ENCODE measurements at regions not wholly inside any gene's neighbourhood (a gene's known extent, or its start where the extent isn't known, plus 50 kb on each side); places are given as distances from the start of the nearest gene placed in this dataset.

GRCh38 chr5:6822556-6823343 is 109.5 kb downstream of the TENT4A start:
- Mint-ChIP-seq H3K9me3 (peaks cover 5% of the 10 kb centered on the region), H3K27me3 (peaks cover 41% of the 10 kb centered on the region), H3K4me3 (no peak overlapping the region), H3K4me1 (ENCODE audit: unreplicated experiment) (peaks cover 10% of the 10 kb centered on the region), H3K36me3 (peaks cover 5% of the 10 kb centered on the region), H3K27ac (no peak overlapping the region)
- no peak for DNase-seq (ENCODE audit: extremely low spot score, unreplicated experiment)
- no peak for TF ChIP-seq CTCF (conservative IDR thresholded peaks at IDR 0.05)

DNA sequence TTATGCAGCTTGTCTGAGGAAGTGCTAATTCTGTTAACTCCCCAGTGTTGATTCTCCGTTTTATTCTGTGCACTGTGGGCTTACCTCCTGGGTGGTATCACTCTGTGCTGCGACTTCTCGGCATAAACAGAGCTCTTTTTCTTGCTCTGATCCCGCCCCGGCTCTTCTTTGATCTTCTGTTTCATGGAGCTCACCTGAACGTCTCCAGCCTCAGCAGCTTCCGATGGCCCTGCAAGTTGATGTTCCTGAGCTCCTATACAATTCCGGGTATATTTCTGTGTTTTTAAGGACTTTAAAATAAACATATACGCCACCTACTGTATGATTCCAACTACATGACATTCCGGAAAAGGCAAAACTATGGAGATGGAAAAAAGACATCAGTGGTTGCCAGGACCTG is 110.8 kb downstream of the TENT4A start:
- no peak for DNase-seq (ENCODE audit: extremely low spot score, unreplicated experiment)
- no peak overlapping the region for H3K4me3 Mint-ChIP-seq
- H3K9me3 Mint-ChIP-seq, result peaks cover 5% of the 10 kb centered on the region
- peaks cover 34% of the 10 kb centered on the region for H3K27me3 Mint-ChIP-seq
- no peak for TF ChIP-seq CTCF (conservative IDR thresholded peaks at IDR 0.05)
- peaks cover 5% of the 10 kb centered on the region for H3K36me3 Mint-ChIP-seq
- peaks cover 16% of the 10 kb centered on the region for H3K4me1 Mint-ChIP-seq (ENCODE audit: unreplicated experiment)
- H3K27ac Mint-ChIP-seq, result no peak overlapping the region

- H3K27ac Mint-ChIP-seq, result no peak overlapping the region
- H3K36me3 Mint-ChIP-seq, result peaks cover 5% of the 10 kb centered on the region
- H3K27me3 Mint-ChIP-seq, result peaks cover 22% of the 10 kb centered on the region
- no peak for DNase-seq (ENCODE audit: extremely low spot score, unreplicated experiment)
- no peak for TF ChIP-seq CTCF (conservative IDR thresholded peaks at IDR 0.05)
- H3K4me3 Mint-ChIP-seq, result no peak overlapping the region
- H3K4me1 Mint-ChIP-seq (ENCODE audit: unreplicated experiment), result peaks cover 12% of the 10 kb centered on the region
- peaks cover 8% of the 10 kb centered on the region for H3K9me3 Mint-ChIP-seq
Measured at GRCh38 chr5:6825678-6826244, 112.5 kb downstream of the TENT4A start.

DNA sequence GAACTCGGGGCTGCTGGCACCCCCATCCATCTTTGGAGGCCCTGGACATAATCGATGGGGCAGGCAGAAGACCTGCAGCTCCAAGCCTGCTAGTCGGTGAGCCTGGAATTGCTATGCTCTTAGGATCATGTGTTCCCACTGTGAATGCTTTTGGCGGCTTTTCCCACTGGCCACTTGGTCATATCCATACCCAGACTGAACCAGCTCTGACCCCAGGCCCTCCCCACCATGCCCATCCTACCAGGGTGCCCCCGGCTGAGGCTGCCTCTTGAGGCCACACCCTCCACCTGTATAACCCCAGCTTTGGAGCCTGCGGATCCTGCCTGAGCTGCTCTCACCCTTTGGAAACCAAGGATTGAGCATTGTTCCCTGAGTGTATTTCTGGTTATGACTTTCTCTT is 113.5 kb downstream of the TENT4A start:
- DNase-seq (ENCODE audit: extremely low spot score, unreplicated experiment), result no peak
- Mint-ChIP-seq H3K9me3 (peaks cover 7% of the 10 kb centered on the region), H3K4me1 (ENCODE audit: unreplicated experiment) (peaks cover 12% of the 10 kb centered on the region), H3K36me3 (peaks cover 5% of the 10 kb centered on the region), H3K27me3 (peaks cover 20% of the 10 kb centered on the region), H3K27ac (no peak overlapping the region), H3K4me3 (no peak overlapping the region)
- no peak for TF ChIP-seq CTCF (conservative IDR thresholded peaks at IDR 0.05)

DNA sequence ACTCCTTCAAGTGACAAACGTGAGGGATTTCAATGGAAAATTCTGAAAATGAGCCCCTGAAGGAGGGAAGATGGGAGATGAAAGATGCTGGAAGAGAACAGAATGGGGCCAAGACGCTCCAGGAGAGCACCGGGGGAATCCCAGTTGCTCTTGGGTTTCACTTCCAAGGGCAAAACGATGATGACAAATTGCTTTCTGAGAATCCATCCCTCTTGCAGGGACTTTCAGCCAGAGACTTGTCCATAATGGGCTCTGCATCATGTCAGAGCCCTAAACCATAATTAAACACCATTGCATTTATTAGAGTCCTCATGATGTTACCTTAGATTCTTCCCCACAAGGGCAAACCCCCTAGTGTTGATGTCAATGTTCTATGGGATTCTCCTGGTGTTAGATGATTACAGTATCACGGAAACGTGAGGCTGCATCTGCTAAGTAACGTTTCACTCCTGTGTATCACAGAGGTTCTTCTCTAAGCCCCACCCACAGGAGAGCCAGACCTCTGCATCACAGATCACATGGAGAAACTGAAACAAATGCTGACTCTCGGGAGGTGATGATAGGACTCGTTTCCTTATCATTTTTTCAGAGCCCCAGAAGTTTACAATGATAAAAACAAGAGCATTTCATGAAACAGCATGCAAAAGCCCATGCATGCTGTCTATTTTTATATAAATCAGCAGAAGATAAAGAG is 114.4 kb downstream of the TENT4A start:
- Mint-ChIP-seq H3K27ac (no peak overlapping the region), H3K36me3 (peaks cover 5% of the 10 kb centered on the region), H3K4me3 (no peak overlapping the region), H3K4me1 (ENCODE audit: unreplicated experiment) (peaks cover 12% of the 10 kb centered on the region), H3K27me3 (peaks cover 18% of the 10 kb centered on the region), H3K9me3 (peaks cover 6% of the 10 kb centered on the region)
- no peak for TF ChIP-seq CTCF (conservative IDR thresholded peaks at IDR 0.05)
- no peak for DNase-seq (ENCODE audit: extremely low spot score, unreplicated experiment)

Measured in type B pancreatic cell (in vitro differentiated cells).